GM23338 (cell line): ENCODE measurements at regions not wholly inside any gene's neighbourhood (a gene's known extent, or its start where the extent isn't known, plus 50 kb on each side); places are given as distances from the start of the nearest gene placed in this dataset.

Experiments used
- ATAC-seq: fragments of 200-7000 bp; cut with Tn5 transposase; 3 replicates; pipeline ENCODE4 v1.9.1; 2020
- DNase-seq: peaks from one replicate; pipeline ENCODE4 v3.0.0-alpha.2; 2015; ENCODE audit warnings: low spot score
- H2AFZ ChIP-seq: fragments of 200-600 bp; sonication (generic); 2 replicates; pipeline ENCODE4 v1.8.0; 2016; ENCODE audit warnings: antibody characterized with exemption, mild to moderate bottlenecking, moderate library complexity
- H3F3A ChIP-seq: fragments of 200-600 bp; sonication (generic); replicated peaks from 2 replicates; pipeline ENCODE4 v1.8.0; 2017; ENCODE audit warnings: antibody characterized with exemption, mixed run types, low read depth
- H3K27ac ChIP-seq: fragments of 200-600 bp; sonication (generic); 2 replicates; pipeline ENCODE4 v1.6.1; 2016; ENCODE audit warnings: low read depth
- H3K27me3 ChIP-seq: fragments of 200-600 bp; sonication (generic); 2 replicates; pipeline ENCODE4 v1.8.0; 2016; ENCODE audit warnings: mild to moderate bottlenecking, mixed run types, moderate library complexity; ENCODE audit not compliant: insufficient read depth
- H3K36me3 ChIP-seq: fragments of 200-600 bp; sonication (generic); 2 replicates; pipeline ENCODE4 v1.8.0; 2016; ENCODE audit warnings: mild to moderate bottlenecking; ENCODE audit not compliant: insufficient read depth
- H3K4me1 ChIP-seq: fragments of 200-600 bp; sonication (generic); 2 replicates; pipeline ENCODE4 v1.8.0; 2016; ENCODE audit warnings: mild to moderate bottlenecking, moderate library complexity; ENCODE audit not compliant: insufficient read depth
- H3K4me2 ChIP-seq: fragments of 200-600 bp; sonication (generic); 2 replicates; pipeline ENCODE4 v1.7.1; 2017; ENCODE audit warnings: mixed run types
- H3K4me3 ChIP-seq: fragments of 200-600 bp; sonication (generic); 2 replicates; pipeline ENCODE4 v1.6.1; 2016; ENCODE audit warnings: mixed run types
- H3K79me2 ChIP-seq: fragments of 200-600 bp; sonication (generic); replicated peaks from 2 replicates; pipeline ENCODE4 v1.8.0; 2017; ENCODE audit warnings: mild to moderate bottlenecking; ENCODE audit not compliant: insufficient read depth
- H3K9me2 ChIP-seq: fragments of 200-600 bp; sonication (generic); 2 replicates; pipeline ENCODE4 v1.8.0; 2017; ENCODE audit not compliant: insufficient read depth
- H4K20me1 ChIP-seq: fragments of 200-600 bp; sonication (generic); replicated peaks from 2 replicates; pipeline ENCODE4 v1.8.0; 2017; ENCODE audit warnings: mild to moderate bottlenecking; ENCODE audit not compliant: insufficient read depth
- H3K27ac Mint-ChIP-seq: 2 replicates; pipeline ENCODE4 v1.8.0; 2020; ENCODE audit warnings: inconsistent platforms, mild to moderate bottlenecking, moderate library complexity, mixed read lengths
- H3K27me3 Mint-ChIP-seq: 3 replicates; pipeline ENCODE4 v1.8.0; 2022; ENCODE audit warnings: low read depth, mild to moderate bottlenecking, moderate library complexity, mixed read lengths, inconsistent platforms; ENCODE audit not compliant: insufficient read depth, poor library complexity
- H3K36me3 Mint-ChIP-seq: 3 replicates; pipeline ENCODE4 v1.8.0; 2021; ENCODE audit warnings: low read depth, mild to moderate bottlenecking, inconsistent platforms, moderate library complexity, mixed read lengths
- H3K4me1 Mint-ChIP-seq: 3 replicates; pipeline ENCODE4 v1.8.0; 2020; ENCODE audit warnings: mild to moderate bottlenecking, inconsistent platforms, mixed read lengths
- H3K4me3 Mint-ChIP-seq: 3 replicates; pipeline ENCODE4 v1.8.0; 2021; ENCODE audit warnings: moderate library complexity, mild to moderate bottlenecking, inconsistent platforms, mixed read lengths
- H3K9me3 Mint-ChIP-seq: 3 replicates; pipeline ENCODE4 v1.8.0; 2020; ENCODE audit warnings: moderate library complexity, mild to moderate bottlenecking, inconsistent platforms, mixed read lengths
- CREB1 ChIP-seq: fragments of 250-450 bp; sonication (Bioruptor Pico); IDR thresholded peaks from 2 replicates; pipeline ENCODE4 v1.5.0; 2020; ENCODE audit warnings: low read depth, mild to moderate bottlenecking, moderate library complexity
- CTCF ChIP-seq, 2 experiments: fragments of 200-600 bp in 1 of 2; sonication (generic) in 1 of 2; conservative IDR thresholded peaks; 2 replicates each; pipeline versions ENCODE4 v1.5.1 to v1.6.1; 2016 to 2017; ENCODE audit warnings: antibody characterized with exemption in 2 of 2, low read depth in 2 of 2, mild to moderate bottlenecking in 2 of 2, moderate library complexity in 1 of 2
- ETS1 ChIP-seq: IDR thresholded peaks from 2 replicates; pipeline ENCODE4 v1.6.1; 2016; ENCODE audit warnings: antibody characterized with exemption
- EZH2 ChIP-seq: fragments of 200-600 bp; sonication (generic); IDR thresholded peaks from one replicate; pipeline ENCODE4 v1.8.0; 2017; ENCODE audit warnings: antibody characterized with exemption, mild to moderate bottlenecking, low read depth; ENCODE audit not compliant: unreplicated experiment
- JUNB ChIP-seq: IDR thresholded peaks from one replicate; pipeline ENCODE4 v1.6.1; 2016; ENCODE audit warnings: antibody characterized with exemption; ENCODE audit not compliant: unreplicated experiment
- NANOG ChIP-seq: IDR thresholded peaks from 2 replicates; pipeline ENCODE4 v1.6.1; 2016; ENCODE audit warnings: antibody characterized with exemption, borderline replicate concordance
- POLR2AphosphoS5 ChIP-seq: IDR thresholded peaks from 2 replicates; pipeline ENCODE4 v1.6.1; 2016; ENCODE audit warnings: antibody characterized with exemption, low read depth
- REST ChIP-seq: IDR thresholded peaks from one replicate; pipeline ENCODE4 v1.6.1; 2018; ENCODE audit warnings: antibody characterized with exemption; ENCODE audit not compliant: unreplicated experiment
- STAT1 ChIP-seq: IDR thresholded peaks from one replicate; pipeline ENCODE4 v1.6.1; 2016; ENCODE audit warnings: antibody characterized with exemption; ENCODE audit not compliant: unreplicated experiment
- ZNF114 ChIP-seq: fragments of 250-450 bp; sonication (Bioruptor Pico); IDR thresholded peaks from 2 replicates; pipeline ENCODE4 v1.5.0; 2020; ENCODE audit warnings: mild to moderate bottlenecking, moderate library complexity
- ZNF331 ChIP-seq: fragments of 250-450 bp; sonication (Bioruptor Pico); IDR thresholded peaks from 2 replicates; pipeline ENCODE4 v1.5.0; 2020; ENCODE audit warnings: low read depth, mild to moderate bottlenecking, moderate library complexity
- TF ChIP-seq, protein P1 (sequence below): fragments of 250-450 bp; sonication (Bioruptor Pico); IDR thresholded peaks from 2 replicates; pipeline ENCODE4 v1.5.0; 2020; ENCODE audit warnings: mild to moderate bottlenecking, moderate library complexity

GRCh38 chr2:7430869-7431641, 513.8 kb downstream of the RNF144A start:
- Histone ChIP-seq H4K20me1 (no peaks in the 10 kb centered on the region), H2AFZ (no peak overlapping the region), H3K27me3 (no peaks in the 10 kb centered on the region; the same call in 1 of the 2 replicates), H3K9me2 (peaks cover 15% of the 10 kb centered on the region), H3K79me2 (no peaks in the 10 kb centered on the region), H3F3A (peaks cover 13% of the 10 kb centered on the region), H3K4me1 (peaks cover 36% of the 10 kb centered on the region), H3K4me3 (peak overlapping the region; percentile 28), H3K4me2 (peak overlapping the region; percentile 67), H3K36me3 (peaks cover 9% of the 10 kb centered on the region; the same call in 1 of the 2 replicates), H3K27ac (peak overlapping the region; percentile 97)
- Mint-ChIP-seq H3K36me3 (peaks cover 38% of the 10 kb centered on the region), H3K9me3 (peaks cover 29% of the 10 kb centered on the region), H3K27ac (peak overlapping the region; percentile 95), H3K4me1 (peaks cover 37% of the 10 kb centered on the region), H3K27me3 (peaks cover 13% of the 10 kb centered on the region), H3K4me3 (0 out of 3 replicates have a peak overlapping the region, but pooled peaks have one; percentile 15)
- peak; percentile 85 for ATAC-seq
- peak; percentile 91 for DNase-seq
- TF ChIP-seq NANOG (peak; percentile 61; the same call in 1 of the 2 replicates), REST (peak; percentile 10), EZH2 (no peak), JUNB (no peak), CTCF (conservative IDR thresholded peaks at IDR 0.05; ENCODE audit: low read depth in 2 of 2) (0 out of 4 replicates have a peak, but pooled peaks of 1 of the 2 experiments have one; percentile 5), POLR2AphosphoS5 (no peak; the same call in 1 of the 2 replicates), CREB1 (CRISPR knock-in tag) (peak; percentile 33; the same call in 1 of the 2 replicates), ZNF114 (CRISPR knock-in tag) (no peak; the same call in 1 of the 2 replicates), ETS1 (peak; percentile 64; the same call in 1 of the 2 replicates), ZNF331 (no peak), STAT1 (no peak)
- TF ChIP-seq, protein P1, sequence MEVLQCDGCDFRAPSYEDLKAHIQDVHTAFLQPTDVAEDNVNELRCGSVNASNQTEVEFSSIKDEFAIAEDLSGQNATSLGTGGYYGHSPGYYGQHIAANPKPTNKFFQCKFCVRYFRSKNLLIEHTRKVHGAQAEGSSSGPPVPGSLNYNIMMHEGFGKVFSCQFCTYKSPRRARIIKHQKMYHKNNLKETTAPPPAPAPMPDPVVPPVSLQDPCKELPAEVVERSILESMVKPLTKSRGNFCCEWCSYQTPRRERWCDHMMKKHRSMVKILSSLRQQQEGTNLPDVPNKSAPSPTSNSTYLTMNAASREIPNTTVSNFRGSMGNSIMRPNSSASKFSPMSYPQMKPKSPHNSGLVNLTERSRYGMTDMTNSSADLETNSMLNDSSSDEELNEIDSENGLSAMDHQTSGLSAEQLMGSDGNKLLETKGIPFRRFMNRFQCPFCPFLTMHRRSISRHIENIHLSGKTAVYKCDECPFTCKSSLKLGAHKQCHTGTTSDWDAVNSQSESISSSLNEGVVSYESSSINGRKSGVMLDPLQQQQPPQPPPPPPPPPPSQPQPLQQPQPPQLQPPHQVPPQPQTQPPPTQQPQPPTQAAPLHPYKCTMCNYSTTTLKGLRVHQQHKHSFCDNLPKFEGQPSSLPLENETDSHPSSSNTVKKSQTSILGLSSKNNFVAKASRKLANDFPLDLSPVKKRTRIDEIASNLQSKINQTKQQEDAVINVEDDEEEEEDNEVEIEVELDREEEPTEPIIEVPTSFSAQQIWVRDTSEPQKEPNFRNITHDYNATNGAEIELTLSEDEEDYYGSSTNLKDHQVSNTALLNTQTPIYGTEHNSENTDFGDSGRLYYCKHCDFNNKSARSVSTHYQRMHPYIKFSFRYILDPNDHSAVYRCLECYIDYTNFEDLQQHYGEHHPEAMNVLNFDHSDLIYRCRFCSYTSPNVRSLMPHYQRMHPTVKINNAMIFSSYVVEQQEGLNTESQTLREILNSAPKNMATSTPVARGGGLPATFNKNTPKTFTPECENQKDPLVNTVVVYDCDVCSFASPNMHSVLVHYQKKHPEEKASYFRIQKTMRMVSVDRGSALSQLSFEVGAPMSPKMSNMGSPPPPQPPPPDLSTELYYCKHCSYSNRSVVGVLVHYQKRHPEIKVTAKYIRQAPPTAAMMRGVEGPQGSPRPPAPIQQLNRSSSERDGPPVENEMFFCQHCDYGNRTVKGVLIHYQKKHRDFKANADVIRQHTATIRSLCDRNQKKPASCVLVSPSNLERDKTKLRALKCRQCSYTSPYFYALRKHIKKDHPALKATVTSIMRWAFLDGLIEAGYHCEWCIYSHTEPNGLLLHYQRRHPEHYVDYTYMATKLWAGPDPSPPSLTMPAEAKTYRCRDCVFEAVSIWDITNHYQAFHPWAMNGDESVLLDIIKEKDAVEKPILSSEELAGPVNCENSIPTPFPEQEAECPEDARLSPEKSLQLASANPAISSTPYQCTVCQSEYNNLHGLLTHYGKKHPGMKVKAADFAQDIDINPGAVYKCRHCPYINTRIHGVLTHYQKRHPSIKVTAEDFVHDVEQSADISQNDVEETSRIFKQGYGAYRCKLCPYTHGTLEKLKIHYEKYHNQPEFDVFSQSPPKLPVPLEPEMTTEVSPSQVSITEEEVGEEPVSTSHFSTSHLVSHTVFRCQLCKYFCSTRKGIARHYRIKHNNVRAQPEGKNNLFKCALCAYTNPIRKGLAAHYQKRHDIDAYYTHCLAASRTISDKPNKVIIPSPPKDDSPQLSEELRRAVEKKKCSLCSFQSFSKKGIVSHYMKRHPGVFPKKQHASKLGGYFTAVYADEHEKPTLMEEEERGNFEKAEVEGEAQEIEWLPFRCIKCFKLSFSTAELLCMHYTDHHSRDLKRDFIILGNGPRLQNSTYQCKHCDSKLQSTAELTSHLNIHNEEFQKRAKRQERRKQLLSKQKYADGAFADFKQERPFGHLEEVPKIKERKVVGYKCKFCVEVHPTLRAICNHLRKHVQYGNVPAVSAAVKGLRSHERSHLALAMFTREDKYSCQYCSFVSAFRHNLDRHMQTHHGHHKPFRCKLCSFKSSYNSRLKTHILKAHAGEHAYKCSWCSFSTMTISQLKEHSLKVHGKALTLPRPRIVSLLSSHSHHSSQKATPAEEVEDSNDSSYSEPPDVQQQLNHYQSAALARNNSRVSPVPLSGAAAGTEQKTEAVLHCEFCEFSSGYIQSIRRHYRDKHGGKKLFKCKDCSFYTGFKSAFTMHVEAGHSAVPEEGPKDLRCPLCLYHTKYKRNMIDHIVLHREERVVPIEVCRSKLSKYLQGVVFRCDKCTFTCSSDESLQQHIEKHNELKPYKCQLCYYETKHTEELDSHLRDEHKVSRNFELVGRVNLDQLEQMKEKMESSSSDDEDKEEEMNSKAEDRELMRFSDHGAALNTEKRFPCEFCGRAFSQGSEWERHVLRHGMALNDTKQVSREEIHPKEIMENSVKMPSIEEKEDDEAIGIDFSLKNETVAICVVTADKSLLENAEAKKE (CRISPR knock-in tag), result peak; percentile 76
